Progenitor cell of endocrine pancreas (in vitro differentiated cells): ENCODE measurements at regions not wholly inside any gene's neighbourhood (a gene's known extent, or its start where the extent isn't known, plus 50 kb on each side); places are given as distances from the start of the nearest gene placed in this dataset.
"Not testable (repeated sequence)": the region's sequence is repeated elsewhere in the genome, so short reads cannot be mapped to it uniquely, and the experiment has no call there.

Experiments used
- DNase-seq: peaks from one replicate; pipeline ENCODE4 v3.0.0; 2021; ENCODE audit warnings: low spot score; ENCODE audit not compliant: unreplicated experiment
- H3K27ac Mint-ChIP-seq: 2 replicates; pipeline ENCODE4 v1.8.0; 2021; ENCODE audit warnings: mild to moderate bottlenecking, moderate library complexity, mixed read lengths
- H3K27me3 Mint-ChIP-seq: 2 replicates; pipeline ENCODE4 v1.8.0; 2021; ENCODE audit warnings: mixed read lengths
- H3K36me3 Mint-ChIP-seq: 2 replicates; pipeline ENCODE4 v1.8.0; 2022; ENCODE audit warnings: mixed read lengths; ENCODE audit not compliant: insufficient read depth
- H3K4me1 Mint-ChIP-seq: 2 replicates; pipeline ENCODE4 v1.8.0; 2021; ENCODE audit warnings: low read depth, mixed read lengths
- H3K4me3 Mint-ChIP-seq: 2 replicates; pipeline ENCODE4 v1.8.0; 2021; ENCODE audit warnings: low read depth, mild to moderate bottlenecking, moderate library complexity, mixed read lengths
- H3K9me3 Mint-ChIP-seq: 2 replicates; pipeline ENCODE4 v1.8.0; 2021; ENCODE audit warnings: low read depth, mixed read lengths
- CTCF ChIP-seq: fragments of 200-600 bp; sonication (generic); IDR thresholded peaks from one replicate; pipeline ENCODE4 v1.5.0; 2021; ENCODE audit warnings: antibody characterized with exemption, mild to moderate bottlenecking; ENCODE audit not compliant: unreplicated experiment

DNA sequence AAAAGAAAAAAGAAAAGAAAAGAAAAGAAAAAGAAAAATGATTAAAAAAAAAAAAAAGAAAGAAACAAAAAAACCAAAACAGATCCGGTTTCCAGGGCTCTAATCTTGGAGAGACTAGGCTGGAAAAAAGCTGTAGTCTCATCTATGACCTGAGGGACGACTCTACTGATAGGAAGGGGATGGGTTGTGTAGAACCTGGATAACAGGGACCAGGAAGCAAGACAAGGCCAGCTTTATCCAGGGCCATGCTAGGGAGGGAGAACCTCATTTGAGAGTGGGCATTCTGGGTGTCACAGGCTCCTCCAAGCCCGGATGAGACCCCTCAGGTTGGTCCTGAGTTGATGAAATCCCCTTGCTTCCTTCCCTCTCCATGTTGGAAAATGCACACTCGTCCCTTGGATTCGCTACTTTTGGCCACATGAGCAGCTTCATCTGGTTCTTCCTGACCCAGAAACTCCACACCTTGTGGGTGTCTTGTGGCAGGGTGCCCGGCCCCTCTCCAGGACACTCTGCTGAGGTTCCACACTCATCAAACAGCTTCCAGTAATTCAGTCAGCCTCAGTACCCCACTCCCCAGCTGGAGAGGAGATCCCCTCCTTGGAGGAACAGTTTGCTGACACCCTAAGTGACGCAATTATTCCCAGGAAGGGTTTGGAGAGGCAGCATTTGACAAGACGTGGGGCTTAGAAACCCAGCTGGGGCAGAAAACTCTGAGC lies 71.1 kb upstream of the LHFPL2 start:
- no peak overlapping the region for H3K27ac Mint-ChIP-seq
- H3K4me3 Mint-ChIP-seq = no peak overlapping the region
- TF ChIP-seq CTCF = no peak
- H3K27me3 Mint-ChIP-seq = peaks cover 45% of the 10 kb centered on the region
- peaks cover 11% of the 10 kb centered on the region for H3K4me1 Mint-ChIP-seq
- no peaks in the 10 kb centered on the region for H3K36me3 Mint-ChIP-seq
- H3K9me3 Mint-ChIP-seq = no peaks in the 10 kb centered on the region
- no peak for DNase-seq

GRCh38 chr5:78718824-78719223 lies 70.3 kb upstream of the LHFPL2 start:
- no peaks in the 10 kb centered on the region for H3K9me3 Mint-ChIP-seq
- H3K27me3 Mint-ChIP-seq = peaks cover 45% of the 10 kb centered on the region
- H3K36me3 Mint-ChIP-seq = no peaks in the 10 kb centered on the region
- no peak for TF ChIP-seq CTCF
- no peak overlapping the region for H3K4me3 Mint-ChIP-seq
- DNase-seq = no peak
- H3K27ac Mint-ChIP-seq = no peak overlapping the region
- H3K4me1 Mint-ChIP-seq = peaks cover 11% of the 10 kb centered on the region

GRCh38 chr5:78717674-78718584 lies 69.4 kb upstream of the LHFPL2 start:
- H3K9me3 Mint-ChIP-seq = no peaks in the 10 kb centered on the region
- H3K4me3 Mint-ChIP-seq = no peak overlapping the region
- TF ChIP-seq CTCF = no peak
- no peak overlapping the region for H3K27ac Mint-ChIP-seq
- H3K36me3 Mint-ChIP-seq = no peaks in the 10 kb centered on the region
- peaks cover 11% of the 10 kb centered on the region for H3K4me1 Mint-ChIP-seq
- DNase-seq = no peak
- peaks cover 45% of the 10 kb centered on the region for H3K27me3 Mint-ChIP-seq

DNA sequence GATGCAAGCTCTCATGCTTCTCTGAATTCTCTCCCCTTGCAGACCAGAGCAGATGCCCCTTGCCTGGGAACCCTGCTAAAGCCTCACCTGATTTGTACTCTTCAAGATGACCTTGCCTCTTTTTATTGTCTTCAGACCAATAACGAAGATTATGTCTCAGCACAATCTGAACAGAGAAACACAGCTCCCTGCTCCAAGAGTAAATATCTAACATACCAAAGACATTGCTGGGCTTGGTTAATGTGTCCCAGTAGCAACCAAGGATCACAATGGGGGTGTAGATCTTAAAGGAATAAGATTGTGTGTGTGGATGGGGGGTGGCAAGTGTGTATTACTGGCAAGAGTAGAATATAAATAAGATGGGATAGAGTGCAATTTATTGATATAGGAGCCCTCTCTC lies 67.6 kb upstream of the LHFPL2 start:
- TF ChIP-seq CTCF = no peak
- H3K27me3 Mint-ChIP-seq = peaks cover 57% of the 10 kb centered on the region
- peaks cover 8% of the 10 kb centered on the region for H3K4me1 Mint-ChIP-seq
- DNase-seq = no peak
- H3K36me3 Mint-ChIP-seq = no peaks in the 10 kb centered on the region
- H3K9me3 Mint-ChIP-seq = no peaks in the 10 kb centered on the region
- no peak overlapping the region for H3K4me3 Mint-ChIP-seq
- no peak overlapping the region for H3K27ac Mint-ChIP-seq

DNA sequence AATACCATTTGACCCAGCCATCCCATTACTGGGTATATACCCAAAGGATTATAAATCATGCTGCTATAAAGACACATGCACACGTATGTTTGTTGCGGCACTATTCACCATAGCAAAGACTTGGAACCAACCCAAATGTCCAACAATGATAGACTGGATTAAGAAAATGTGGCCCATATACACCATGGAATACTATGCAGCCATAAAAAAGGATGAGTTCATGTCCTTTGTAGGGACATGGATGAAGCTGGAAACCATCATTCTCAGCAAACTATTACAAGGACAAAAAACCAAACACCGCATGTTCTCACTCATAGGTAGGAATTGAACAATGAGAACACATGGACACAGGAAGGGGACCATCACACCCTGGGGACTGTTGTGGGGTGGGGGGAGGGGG lies 66.8 kb upstream of the LHFPL2 start:
- not testable (repeated sequence) for H3K27ac Mint-ChIP-seq, H3K36me3 Mint-ChIP-seq, H3K4me3 Mint-ChIP-seq, H3K9me3 Mint-ChIP-seq, DNase-seq, H3K4me1 Mint-ChIP-seq
- peaks cover 54% of the 10 kb centered on the region for H3K27me3 Mint-ChIP-seq

- H3K36me3 Mint-ChIP-seq, H3K27ac Mint-ChIP-seq, DNase-seq, H3K9me3 Mint-ChIP-seq, H3K4me3 Mint-ChIP-seq, H3K4me1 Mint-ChIP-seq: not testable (repeated sequence)
- H3K27me3 Mint-ChIP-seq = peaks cover 39% of the 10 kb centered on the region
Measured at GRCh38 chr5:78711670-78712069, 63.1 kb upstream of the LHFPL2 start.

DNA sequence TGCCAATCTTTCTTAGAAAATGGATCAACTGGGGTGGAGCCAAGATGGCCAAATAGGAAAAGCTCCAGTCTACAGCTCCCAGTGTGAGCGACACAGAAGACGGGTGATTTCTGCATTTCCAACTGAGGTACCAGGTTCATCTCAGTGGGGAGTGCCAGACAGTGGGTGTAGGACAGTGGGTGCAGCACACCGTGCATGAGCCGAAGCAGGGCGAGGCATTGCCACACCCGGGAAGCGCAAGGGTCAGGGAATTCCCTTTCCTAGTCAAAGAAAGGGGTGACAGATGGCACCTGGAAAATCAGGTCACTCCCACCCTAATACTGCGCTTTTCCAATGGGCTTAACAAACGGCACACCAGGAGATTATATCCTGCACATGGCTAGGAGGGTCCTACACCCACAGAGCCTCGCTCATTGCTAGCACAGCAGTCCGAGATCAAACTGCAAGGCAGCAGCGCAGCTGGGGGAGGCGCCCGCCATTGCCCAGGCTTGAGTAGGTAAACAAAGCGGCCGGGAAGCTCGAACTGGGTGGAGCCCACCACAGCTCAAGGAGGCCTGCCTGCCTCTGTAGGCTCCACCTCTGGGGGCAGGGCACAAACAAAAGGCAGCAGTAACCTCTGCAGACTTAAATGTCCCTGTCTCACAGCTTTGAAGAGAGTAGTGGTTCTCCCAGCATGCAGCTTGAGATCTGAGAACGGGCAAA lies 61.3 kb upstream of the LHFPL2 start:
- H3K4me1 Mint-ChIP-seq = not testable (repeated sequence)

More for the DNA sequence above, 61.3 kb upstream of the LHFPL2 start:
- peaks cover 47% of the 10 kb centered on the region for H3K27me3 Mint-ChIP-seq
- H3K9me3 Mint-ChIP-seq, H3K4me3 Mint-ChIP-seq, H3K27ac Mint-ChIP-seq, H3K36me3 Mint-ChIP-seq, DNase-seq: not testable (repeated sequence)
